Left colon (tissue), 2 donors: ENCODE measurements at regions not wholly inside any gene's neighbourhood (a gene's known extent, or its start where the extent isn't known, plus 50 kb on each side); places are given as distances from the start of the nearest gene placed in this dataset.
"Not testable (repeated sequence)": the region's sequence is repeated elsewhere in the genome, so short reads cannot be mapped to it uniquely, and the experiment has no call there.

ENCODE experiments used
- ATAC-seq: fragments of 200-7000 bp; cut with Tn5 transposase; one replicate; pipeline ENCODE4 v1.9.1; 2020; ENCODE audit warnings: mild to moderate bottlenecking, moderate library complexity
- DNase-seq, 2 donors: peaks; one replicate each; pipeline ENCODE4 v3.0.0-alpha.2; 2020
- intact Hi-C, 2 donors: fragments of 100-400 bp; cut with DNase I in 1 of 2; cut with micrococcal nuclease in 1 of 2; formaldehyde crosslinking; loops; one replicate each; pipeline versions ENCODE4 v1.11.2 to v1.14.0; 2022; cut with DNase I, micrococcal nuclease
- donor health status: DM: no; HTN: no; CAD: no.
- donor health status: DM: yes; HTN: yes; CAD: no.

DNA sequence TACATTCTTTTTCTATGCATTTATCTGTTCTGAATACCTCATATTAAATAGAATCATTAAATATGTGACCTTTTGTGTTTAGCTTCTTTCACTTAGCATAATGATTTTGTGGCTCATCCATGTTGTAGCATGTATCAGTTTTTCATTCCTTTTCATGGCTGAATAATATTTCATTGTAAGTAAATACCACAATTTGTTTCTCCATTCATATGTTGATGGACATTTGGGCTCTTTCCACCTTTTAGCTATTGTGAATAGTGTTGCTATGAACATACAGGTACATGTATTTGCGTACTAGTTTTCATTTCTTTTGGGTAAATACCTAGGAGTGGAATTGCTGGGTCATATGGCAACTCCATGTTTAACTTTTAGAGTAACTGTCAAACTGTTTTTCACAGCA, 85.1 kb downstream of the GNL3L start:
- ATAC-seq = no peak
- no peak for DNase-seq
- intact Hi-C loops = no loop called here

DNA sequence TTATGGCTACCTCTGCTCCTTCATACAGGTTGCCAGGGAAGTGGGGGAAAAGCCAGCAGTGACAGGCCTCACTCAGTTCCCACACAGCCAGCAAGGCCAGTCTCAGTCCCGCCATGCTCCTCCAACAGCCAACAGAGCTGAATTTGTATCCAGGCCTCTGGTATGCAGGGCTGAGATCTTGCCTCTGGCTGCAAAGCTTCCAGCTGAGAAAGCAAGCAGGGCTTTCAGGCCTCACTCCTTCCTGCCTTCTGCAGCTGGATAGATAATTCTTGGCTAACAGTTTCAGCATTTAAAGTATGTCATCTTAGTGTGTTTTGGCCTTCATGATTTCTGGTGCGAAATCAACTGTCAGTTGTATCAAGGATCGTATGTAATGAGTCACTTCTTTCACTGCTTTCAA, 103.6 kb downstream of the GNL3L start:
- DNase-seq = no peak
- intact Hi-C loops = no loop called here
- no peak for ATAC-seq

DNA sequence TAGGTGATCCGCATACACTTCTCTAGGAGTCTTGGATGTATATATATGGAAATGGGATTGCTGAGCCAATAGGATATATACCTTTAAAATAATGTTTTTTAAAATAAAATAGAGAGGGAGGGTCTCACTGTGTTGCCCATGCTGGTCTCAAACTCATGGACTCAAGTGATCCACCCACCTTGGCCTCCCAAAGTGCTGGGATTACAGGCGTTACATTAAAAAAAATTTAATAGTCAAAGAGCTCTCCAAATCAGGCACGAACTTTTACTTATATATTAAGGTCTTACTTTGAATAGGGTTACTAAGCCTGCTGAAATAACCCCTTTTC, 109.0 kb downstream of the GNL3L start:
- no peak for DNase-seq
- intact Hi-C loops = no loop called here
- ATAC-seq = no peak

DNA sequence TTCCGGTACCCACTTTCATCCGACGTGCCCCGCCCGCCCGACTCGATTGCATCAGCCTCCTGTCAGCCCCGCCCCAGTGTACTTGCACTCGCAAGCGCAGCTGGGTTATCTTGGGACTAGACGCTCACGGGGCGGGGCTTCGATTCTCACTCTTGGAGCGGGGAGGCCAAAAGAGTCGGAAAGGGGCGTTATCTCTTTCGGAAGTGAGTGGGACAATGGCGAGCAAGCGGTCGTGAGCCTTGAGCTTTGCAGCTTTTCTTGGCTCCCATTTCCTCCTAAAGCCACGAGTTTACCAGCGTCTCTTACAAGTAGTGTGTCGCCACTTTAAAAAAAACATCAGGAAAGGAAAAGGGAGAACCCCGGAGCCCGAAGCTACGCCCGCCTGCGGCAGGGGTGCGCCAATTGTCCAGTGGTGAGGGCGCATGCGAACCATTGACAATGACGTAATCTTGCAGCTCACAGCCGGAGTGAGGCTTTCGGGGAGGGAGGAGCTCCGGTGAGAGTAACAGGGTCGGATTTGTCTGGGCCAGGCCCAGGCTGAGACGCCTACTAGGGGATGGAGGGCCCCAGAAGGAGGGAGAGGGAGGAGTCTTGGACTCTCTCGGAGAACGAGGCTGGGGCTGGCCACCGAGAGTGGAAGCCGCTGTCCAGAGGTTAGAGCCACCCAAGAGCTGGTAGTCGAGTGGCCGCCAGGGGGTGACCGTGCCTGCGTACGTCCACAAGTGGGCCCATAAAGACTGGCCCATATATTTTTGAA, 109.5 kb downstream of the GNL3L start:
- peak; percentile 94 for ATAC-seq
- intact Hi-C loops = loop anchor here in 1 of 2 donors (10.0 kb wide), 2 partner anchors 175 to 365 kb away; partner anchors contain the start of gene APEX2
- DNase-seq = peak; percentile 96

DNA sequence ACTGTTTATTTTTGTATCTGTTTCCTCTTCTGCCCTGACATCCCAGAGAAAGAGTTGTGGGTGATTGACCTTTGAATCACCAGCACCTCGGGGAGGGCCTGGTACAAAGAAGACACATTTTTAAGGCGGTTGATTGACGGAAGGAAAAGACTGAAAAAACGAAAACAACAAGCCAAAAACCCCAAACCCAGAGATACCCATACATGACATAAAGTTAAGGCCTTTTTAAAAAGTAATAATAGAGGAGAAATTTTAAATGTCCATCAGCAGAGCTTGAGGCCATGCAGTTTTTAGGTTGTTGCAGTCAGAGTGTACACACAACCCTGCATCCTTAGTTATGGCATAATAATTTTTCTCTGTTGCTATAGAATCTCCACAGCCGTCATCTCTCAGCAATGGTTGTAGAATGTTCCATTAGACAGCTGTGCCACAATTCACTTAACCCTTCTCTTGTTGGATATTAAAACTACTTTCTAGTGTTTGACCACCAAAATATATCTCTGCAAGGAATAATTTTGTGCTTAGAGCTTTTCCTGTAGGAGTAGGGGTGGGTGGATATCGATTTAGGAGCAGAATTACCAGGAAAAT, 110.2 kb downstream of the GNL3L start:
- ATAC-seq (no peak), DNase-seq (no peak)
- intact Hi-C loops = loop anchor here in 1 of 2 donors (10.0 kb wide), 2 partner anchors 175 to 365 kb away; partner anchors contain the start of gene APEX2

DNA sequence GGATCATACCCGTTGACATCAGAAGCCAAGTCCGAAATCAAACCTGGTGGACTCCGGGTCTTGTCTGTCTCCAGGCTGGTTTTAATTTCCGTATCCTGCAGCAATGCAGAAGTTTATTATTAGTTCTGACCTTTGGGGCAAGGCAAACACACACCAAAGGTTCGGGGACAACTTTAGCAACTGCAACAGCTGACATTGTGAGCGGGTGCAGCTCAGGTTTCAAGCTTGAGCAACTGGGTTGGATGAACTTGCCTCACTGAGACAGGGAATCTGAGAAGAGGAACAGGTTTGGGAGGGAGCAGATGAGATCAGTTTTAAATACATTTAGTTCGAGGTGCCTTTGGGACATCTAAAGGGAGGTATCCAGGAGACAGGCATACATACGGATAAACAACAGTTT, 110.7 kb downstream of the GNL3L start:
- intact Hi-C loops = loop anchor here in 1 of 2 donors (10.0 kb wide), 2 partner anchors 174 to 364 kb away; partner anchors contain the start of gene APEX2
- no peak for DNase-seq

DNA sequence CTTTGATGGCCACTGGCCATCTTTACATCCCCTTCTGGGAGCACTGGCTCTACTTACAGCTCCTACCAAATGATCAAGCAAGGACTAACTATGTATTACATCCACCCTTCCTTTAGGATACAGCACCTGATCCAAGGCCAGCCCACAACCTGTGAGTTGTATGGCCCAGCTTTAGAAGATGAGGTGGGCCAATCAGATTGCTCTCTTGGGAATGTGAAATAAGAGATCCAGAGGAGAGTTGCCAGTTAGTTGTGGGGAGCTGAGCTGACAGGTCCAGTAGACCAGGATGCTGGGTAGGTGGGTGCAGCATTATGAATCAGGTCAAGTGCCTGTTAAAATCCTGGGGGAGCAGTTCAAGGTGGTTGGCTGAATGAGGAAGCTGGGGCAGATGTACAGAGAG, 111.5 kb downstream of the GNL3L start:
- DNase-seq (no peak), ATAC-seq (no peak)
- intact Hi-C loops = loop anchor here in 1 of 2 donors (10.0 kb wide), 2 partner anchors 173 to 363 kb away; partner anchors contain the start of gene APEX2

More for the DNA sequence above, 110.7 kb downstream of the GNL3L start:
- no peak for ATAC-seq

DNA sequence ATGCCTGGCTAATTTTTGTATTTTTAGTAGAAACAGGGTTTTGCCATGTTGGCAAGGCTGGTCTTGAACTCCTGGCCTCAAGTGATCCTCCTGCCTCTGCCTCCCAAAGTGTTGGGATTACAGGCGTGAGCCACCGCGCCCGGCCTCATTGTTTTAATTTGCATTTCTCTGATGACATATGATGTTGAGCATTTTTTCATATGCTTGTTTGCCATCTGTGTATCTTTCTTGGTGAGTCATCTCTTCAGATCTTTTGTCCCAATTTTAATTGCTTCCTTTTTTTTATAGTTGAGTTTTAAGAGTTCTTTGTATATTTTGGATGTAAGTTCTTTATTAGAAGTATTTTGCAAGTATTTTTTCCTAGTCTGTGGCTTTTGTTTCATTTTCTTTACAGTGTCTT, 117.6 kb downstream of the GNL3L start:
- ATAC-seq, DNase-seq: not testable (repeated sequence)
- intact Hi-C loops = loop anchor here in 1 of 2 donors (10.0 kb wide), 2 partner anchors 167 to 357 kb away; partner anchors contain the start of gene APEX2

DNA sequence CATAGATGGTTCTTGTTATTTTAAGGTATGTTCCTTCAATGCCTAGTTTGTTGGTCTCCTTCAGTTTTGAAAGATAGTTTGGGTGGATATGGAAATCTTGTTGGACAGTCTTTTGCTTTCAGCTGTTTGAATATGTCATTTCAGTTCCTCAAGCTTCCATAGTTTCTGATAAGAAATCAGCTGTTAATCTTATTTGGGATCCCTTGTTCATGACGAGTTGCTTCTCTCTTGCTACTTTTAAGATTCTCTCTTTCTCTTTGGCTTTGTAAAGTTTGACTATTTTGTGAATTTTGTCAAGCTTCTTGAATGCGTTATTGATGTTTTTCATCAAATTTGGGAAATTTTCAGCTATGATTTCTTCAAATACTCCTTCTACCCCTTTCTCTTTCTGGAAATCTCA, 129.5 kb downstream of the GNL3L start:
- intact Hi-C loops = no loop called here
- ATAC-seq = no peak
- DNase-seq = no peak

DNA sequence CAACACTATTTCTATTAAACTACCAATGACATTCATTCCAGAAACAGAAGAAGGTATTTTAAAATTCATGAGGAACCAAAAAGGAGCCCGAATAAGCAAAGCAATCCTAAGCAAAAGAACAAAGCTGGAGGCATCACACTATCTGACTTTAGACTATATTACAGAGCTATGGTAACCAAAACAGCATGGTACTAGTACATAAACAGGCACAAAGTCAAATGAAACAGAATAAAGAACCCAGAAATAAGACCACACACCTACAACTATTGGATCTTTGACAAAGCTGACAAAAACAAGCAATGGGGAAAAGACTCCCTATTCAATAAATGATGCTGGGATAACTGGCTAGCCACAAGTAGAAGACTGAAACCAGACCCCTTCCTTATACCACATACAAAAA, 122.3 kb downstream of the ITIH6 start:
- ATAC-seq (no peak), DNase-seq (no peak)
- intact Hi-C loops = no loop called here

DNA sequence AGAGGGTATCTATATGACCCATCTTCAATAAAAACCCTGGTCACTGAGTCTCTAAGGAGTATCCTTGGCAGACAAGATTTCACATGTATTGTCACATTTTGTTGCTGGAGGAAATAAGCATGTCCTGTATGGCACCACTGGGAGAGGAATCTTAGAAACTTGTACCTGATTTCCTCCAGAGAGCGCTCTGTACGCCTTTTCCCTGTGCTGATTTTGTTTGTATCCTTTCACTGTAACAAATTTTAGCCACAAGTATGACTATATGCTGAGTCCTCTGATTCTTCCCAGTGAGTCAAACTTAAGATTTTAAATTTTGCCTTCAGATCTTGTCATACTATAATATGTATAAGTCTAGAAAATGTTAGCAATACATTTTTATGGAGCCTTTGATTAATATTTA, 102.8 kb downstream of the ITIH6 start:
- intact Hi-C loops = no loop called here
- ATAC-seq (no peak), DNase-seq (no peak)

DNA sequence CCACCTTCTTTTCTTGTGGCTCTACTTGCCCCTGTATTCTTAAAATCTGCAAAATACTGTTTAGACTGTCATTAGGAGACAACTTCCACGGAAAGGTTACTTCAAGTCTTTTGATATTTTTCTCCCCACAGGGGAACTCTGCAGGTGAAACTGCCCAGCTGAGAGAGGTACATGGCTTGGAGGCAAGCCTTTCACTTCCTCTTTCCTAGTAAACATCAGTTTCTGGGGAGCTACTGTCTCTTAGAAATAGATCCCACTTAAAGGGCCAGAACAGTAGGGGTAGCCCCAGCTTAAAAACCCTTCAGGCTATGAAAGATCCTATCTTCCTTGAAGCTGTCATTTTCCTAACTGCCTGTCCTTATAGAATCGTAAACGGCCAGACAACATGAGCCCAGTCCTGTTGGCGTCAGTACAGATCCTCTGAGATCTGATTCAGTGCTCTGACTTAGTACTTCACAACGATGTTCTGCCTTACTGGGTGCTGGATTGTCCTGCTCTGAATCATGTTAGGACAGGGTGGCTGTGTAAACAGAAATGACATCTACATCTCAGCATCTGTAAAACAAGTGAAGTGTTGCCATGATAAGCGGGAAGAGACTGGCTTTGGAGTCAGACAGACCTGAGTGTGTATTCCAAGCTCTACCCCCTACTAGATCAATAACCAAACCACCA, 102.1 kb downstream of the ITIH6 start:
- ATAC-seq (no peak), DNase-seq (no peak)
- intact Hi-C loops = no loop called here
